ENCODE measurements at regions not wholly inside any gene's neighbourhood (a gene's known extent, or its start where the extent isn't known, plus 50 kb on each side); places are given as distances from the start of the nearest gene placed in this dataset.

DNA sequence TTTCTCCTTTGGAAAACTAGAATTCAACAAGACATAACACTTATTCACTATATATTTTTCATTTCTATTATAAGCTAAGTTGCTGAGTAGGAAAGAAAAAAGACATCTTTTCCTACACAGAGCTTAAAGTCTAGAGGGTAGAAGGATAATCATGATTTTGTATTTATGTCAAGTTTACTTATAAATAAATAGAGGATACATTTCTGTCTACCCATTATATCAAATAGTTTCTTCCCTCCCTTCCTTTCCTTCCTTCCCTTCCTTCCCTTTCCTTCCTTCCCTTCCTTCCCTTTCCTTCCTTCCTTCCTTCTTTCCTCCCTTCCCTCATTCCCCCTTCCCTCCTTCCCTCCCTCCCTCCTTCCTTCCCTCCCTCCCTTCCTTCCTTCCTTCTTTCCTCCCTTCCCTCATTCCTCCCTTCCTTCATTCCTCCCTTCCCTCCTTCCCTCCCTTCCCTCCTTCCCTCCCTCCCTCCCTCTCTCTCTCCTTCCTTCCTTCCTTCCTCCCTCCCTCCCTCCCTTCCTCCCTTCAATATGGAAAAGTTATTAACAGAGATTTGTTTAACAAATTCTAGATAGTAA, 308.4 kb upstream of the COL3A1 start:
- no peak for DNase-seq (ENCODE audit: low read depth)
- no peak overlapping the region for H3K4me3 ChIP-seq (ENCODE audit: control insufficient read depth, low read depth, low read length)
- TF ChIP-seq, protein P1, sequence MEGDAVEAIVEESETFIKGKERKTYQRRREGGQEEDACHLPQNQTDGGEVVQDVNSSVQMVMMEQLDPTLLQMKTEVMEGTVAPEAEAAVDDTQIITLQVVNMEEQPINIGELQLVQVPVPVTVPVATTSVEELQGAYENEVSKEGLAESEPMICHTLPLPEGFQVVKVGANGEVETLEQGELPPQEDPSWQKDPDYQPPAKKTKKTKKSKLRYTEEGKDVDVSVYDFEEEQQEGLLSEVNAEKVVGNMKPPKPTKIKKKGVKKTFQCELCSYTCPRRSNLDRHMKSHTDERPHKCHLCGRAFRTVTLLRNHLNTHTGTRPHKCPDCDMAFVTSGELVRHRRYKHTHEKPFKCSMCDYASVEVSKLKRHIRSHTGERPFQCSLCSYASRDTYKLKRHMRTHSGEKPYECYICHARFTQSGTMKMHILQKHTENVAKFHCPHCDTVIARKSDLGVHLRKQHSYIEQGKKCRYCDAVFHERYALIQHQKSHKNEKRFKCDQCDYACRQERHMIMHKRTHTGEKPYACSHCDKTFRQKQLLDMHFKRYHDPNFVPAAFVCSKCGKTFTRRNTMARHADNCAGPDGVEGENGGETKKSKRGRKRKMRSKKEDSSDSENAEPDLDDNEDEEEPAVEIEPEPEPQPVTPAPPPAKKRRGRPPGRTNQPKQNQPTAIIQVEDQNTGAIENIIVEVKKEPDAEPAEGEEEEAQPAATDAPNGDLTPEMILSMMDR (conservative IDR thresholded peaks at IDR 0.05; ENCODE audit: control insufficient read depth, insufficient read depth, low read depth, low read length) = no peak

DNA sequence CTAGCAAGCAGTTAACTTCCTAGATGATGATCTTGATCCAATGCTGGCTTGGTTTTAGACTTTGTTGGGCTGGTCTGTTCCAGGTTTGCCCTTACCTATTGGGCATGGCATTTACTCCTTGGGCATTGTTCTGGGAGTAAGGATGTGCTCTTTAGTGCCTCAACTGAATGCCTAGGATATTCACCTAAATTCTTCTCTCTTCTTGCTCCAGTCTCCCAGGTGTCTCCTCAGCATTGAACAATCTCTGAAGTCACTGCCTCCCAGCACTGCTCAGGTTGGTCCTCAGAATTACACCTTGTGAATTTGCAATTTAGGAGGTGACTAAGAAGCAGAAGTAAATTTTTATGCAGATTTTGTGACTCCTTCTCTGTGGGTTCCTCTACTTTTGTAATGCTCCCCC, 307.7 kb upstream of the COL3A1 start:
- no peak overlapping the region for H3K4me3 ChIP-seq (ENCODE audit: control insufficient read depth, low read depth, low read length)
- no peak for DNase-seq (ENCODE audit: low read depth)
- TF ChIP-seq, protein P1 (conservative IDR thresholded peaks at IDR 0.05; ENCODE audit: control insufficient read depth, insufficient read depth, low read depth, low read length) = no peak

DNA sequence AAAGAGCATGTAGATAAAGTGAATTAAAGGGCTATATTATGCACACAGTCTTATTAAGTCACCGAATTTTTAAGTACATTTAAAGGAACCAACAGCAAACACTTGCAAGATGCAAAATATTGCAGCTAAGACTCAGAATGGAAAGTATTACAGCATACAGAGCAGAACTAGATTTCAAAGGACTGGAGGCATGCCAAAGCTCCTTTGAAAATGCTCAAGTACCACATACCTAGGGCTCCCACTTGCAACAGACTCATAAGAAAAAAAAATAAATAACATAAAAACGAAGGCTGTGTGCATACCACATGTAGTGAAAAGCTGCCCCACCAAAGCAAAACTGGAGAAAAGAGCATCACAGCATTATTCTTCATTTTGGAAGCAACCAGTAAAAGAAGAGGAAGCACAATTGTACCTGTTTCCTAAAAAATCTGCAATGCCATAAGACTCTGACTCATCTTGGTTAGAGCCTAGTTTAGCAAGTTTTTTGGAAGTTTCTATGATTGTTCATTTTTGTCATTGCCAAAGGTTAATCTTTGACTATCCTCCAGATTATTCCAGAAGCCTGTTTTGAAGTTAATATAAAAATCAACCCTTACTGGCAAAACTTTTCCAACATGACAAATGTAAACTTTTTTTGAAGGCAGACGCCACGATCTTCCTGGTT, 306.0 kb upstream of the COL3A1 start:
- no peak overlapping the region for H3K4me3 ChIP-seq (ENCODE audit: control insufficient read depth, low read depth, low read length)
- TF ChIP-seq, protein P1 (conservative IDR thresholded peaks at IDR 0.05; ENCODE audit: control insufficient read depth, insufficient read depth, low read depth, low read length) = no peak
- peak; percentile 86 for DNase-seq (ENCODE audit: low read depth)

DNA sequence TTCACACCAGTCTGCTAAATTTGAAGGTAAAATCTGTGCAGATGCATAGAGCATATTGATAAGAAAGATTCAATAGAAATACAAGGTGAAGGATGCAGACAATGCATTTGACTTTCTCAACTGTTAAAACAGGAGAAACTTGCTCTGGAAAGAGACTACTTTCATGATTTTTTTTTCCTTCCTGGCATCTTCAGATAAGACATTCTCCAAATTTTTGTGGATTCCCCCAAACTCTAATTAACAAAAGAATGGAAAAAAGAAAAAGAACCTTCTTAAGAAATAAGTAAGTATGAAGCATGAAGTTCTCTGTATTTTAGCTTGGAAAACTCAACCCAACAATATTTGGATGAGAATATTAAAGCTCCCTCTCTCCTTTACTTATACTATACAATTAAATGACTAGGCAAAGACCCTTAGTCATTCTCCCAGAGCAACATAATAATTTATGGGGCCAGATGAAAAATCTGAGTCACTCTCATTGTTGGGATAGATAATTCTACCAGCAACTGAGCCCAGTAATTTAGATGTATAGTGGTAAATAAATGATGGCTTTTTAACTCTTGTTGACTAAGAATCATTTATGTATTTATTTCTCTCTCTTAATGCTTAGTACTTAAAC, 298.7 kb upstream of the COL3A1 start:
- TF ChIP-seq, protein P1 (conservative IDR thresholded peaks at IDR 0.05; ENCODE audit: control insufficient read depth, insufficient read depth, low read depth, low read length) = no peak
- peak; percentile 81 for DNase-seq (ENCODE audit: low read depth)
- no peak overlapping the region for H3K4me3 ChIP-seq (ENCODE audit: control insufficient read depth, low read depth, low read length)

DNA sequence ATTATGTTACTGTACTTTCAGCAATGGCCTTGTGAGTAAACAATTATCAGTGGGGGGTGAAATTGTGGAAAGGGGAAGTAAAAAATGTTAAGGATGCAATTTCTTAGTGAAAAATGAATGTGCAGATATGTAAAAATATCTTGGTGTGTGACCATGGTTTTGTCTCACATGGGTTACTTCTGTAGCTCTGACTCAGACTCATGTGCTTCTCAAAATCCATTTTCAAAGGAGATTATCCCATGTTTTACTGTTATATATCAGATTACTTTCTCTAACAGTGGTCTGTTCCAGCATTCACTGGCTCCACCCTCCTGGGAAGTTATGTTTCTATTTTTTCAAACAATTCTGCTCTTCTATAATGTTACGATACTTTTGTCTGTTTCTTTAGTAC, 298.2 kb upstream of the COL3A1 start:
- H3K4me3 ChIP-seq (ENCODE audit: control insufficient read depth, low read depth, low read length) = no peak overlapping the region
- TF ChIP-seq, protein P1 (conservative IDR thresholded peaks at IDR 0.05; ENCODE audit: control insufficient read depth, insufficient read depth, low read depth, low read length) = no peak
- peak; percentile 75 for DNase-seq (ENCODE audit: low read depth)

DNA sequence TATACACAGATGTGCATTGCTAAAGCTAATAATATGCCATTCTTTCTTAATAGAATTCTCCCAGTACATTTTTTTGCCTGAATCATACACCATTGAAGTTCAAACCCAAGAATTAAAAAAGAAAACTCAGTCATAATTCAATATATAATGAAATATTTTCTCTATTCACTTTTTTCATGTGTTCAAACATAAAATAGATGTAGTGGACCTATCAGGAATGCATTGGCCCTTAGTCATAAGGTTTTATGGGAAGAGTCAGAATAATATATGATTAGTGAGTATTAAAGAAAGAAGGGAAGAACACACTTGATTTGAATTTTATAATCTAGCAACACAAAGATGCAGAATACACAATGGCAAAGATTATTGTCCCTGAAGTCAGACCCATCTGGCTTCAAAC, 297.0 kb upstream of the COL3A1 start:
- H3K4me3 ChIP-seq (ENCODE audit: control insufficient read depth, low read depth, low read length) = no peak overlapping the region
- DNase-seq (ENCODE audit: low read depth) = no peak
- TF ChIP-seq, protein P1 (conservative IDR thresholded peaks at IDR 0.05; ENCODE audit: control insufficient read depth, insufficient read depth, low read depth, low read length) = no peak
